Heart right ventricle (tissue), 16 donors: ENCODE measurements at regions not wholly inside any gene's neighbourhood (a gene's known extent, or its start where the extent isn't known, plus 50 kb on each side); places are given as distances from the start of the nearest gene placed in this dataset.

Experiments
- ATAC-seq, 8 donors: fragments of 200-7000 bp; cut with Tn5 transposase; one replicate each; pipeline ENCODE4 v1.9.1; 2020; ENCODE audit warnings: mild to moderate bottlenecking in 8 of 8, moderate library complexity in 8 of 8, moderate number of reproducible peaks in 1 of 8
- DNase-seq, 2 donors: peaks; one replicate each; pipeline ENCODE4 v3.0.0-alpha.2; 2020
- H3K27ac ChIP-seq, 10 donors: fragments of 200-600 bp; sonication (generic) in 2 of 10; one replicate each; pipeline versions ENCODE4 v1.5.0 to v1.8.0; 2020 to 2022; ENCODE audit warnings: mild to moderate bottlenecking in 3 of 10
- H3K27me3 ChIP-seq, 7 donors: fragments of 200-600 bp; one replicate each; pipeline ENCODE4 v1.8.0; 2021 to 2022; ENCODE audit warnings: mild to moderate bottlenecking in 2 of 7
- H3K36me3 ChIP-seq, 9 donors: fragments of 200-600 bp; sonication (generic) in 1 of 9; one replicate each; pipeline versions ENCODE4 v1.5.0 to v1.8.0; 2020 to 2022; ENCODE audit warnings: mild to moderate bottlenecking in 2 of 9
- H3K4me1 ChIP-seq, 9 donors: fragments of 200-600 bp; sonication (generic) in 1 of 9; one replicate each; pipeline versions ENCODE4 v1.5.0 to v1.8.0; 2020 to 2022; ENCODE audit warnings: mild to moderate bottlenecking in 4 of 9
- H3K4me3 ChIP-seq, 10 donors: fragments of 200-600 bp; sonication (generic) in 2 of 10; one replicate each; pipeline versions ENCODE4 v1.5.0 to v1.8.0; 2020 to 2022; ENCODE audit warnings: mild to moderate bottlenecking in 7 of 10, moderate library complexity in 2 of 10
- H3K9me3 ChIP-seq, 11 donors: fragments of 200-600 bp in 10 of 11; sonication (generic) in 2 of 11; one replicate each; pipeline versions ENCODE4 v1.5.0 to v1.8.0; 2013 to 2022; ENCODE audit warnings: mild to moderate bottlenecking in 2 of 11, control low read depth in 1 of 11, moderate library complexity in 1 of 11
- CTCF ChIP-seq, 9 donors: fragments of 200-600 bp; sonication (generic) in 2 of 9; IDR thresholded peaks; one replicate each; pipeline versions ENCODE4 v1.5.0 to v1.8.0; 2021 to 2022; ENCODE audit warnings: antibody characterized with exemption in 9 of 9, mild to moderate bottlenecking in 5 of 9, moderate library complexity in 1 of 9
- WGBS, 2 donors: extraction: QIAGEN DNeasy Blood & Tissue Kit; methylation state at CpG; one replicate each; pipeline ENCODE4 v1.1.7; 2013; ENCODE audit warnings: inconsistent platforms in 1 of 2; 5-methylcytosine and 5-hydroxymethylcytosine counted together
- intact Hi-C, 10 donors: fragments of 100-400 bp; cut with DNase I; formaldehyde crosslinking; loops; one replicate each; pipeline versions ENCODE4 v1.11.1 to v1.14.2; 2022
- donor health status: Arrhythmogenic right ventricular cardiomyopathy.
- donor health status: ischemic (EF 13 %, LVEDD 7.1; RV severe dilation, severe dysfunction).
- donor health status: healthy with polysubstance abuse.
- donor health status: DM: no; HTN: yes; CAD: no.
- donor health status: DM: no; HTN: no; CAD: no.
- donor health status: ischemic (EF 25% LVEDD 6.9; RV normal size, moderate dysfunction).
- donor health status: ischemic (EF 25% LVEDD 5.7; RV mildly dilated, moderate dysfunction).
- donor health status: healthy.
- donor health status: DM: yes; HTN: yes; CAD: no.
- donor health status: Ischemic cardiomyopathy.
- donor health status: ischemic (EF 35%, LVEDD 5.7; RV mildly dilated, moderate dysfunction).
- donor health status: nonischemic (EF 11% LVEDD 7.7; RV severe dilation, severe dysfunction).
- donor health status: DM: yes; HTN: yes; CAD: no.
- donor health status: PGD.
- donor health status: ischemic (EF 29% LVEDD 5.4; RV normal size, mild dysfunction).
- donor health status: nonischemic (EF 23%, LVEDD 6.1; RV moderate dilation, normal function).

- no peak for TF ChIP-seq CTCF (IDR thresholded peaks at IDR 0.05)
- Histone ChIP-seq H3K4me3 (no peak overlapping the region), H3K9me3 (peaks cover 0 to 10% (median 0%) of the 10 kb centered on the region in 11 donors), H3K36me3 (no peaks in the 10 kb centered on the region), H3K27ac (no peak overlapping the region), H3K27me3 (no peaks in the 10 kb centered on the region), H3K4me1 (no peaks in the 10 kb centered on the region)
- DNase-seq, result no peak
- ATAC-seq, result no peak
- intact Hi-C loops, result no loop called here
- 88 to 89% methylated on average over 5 of the region's 5 CpGs for WGBS, 2 donors
Observed at GRCh38 chr5:114166081-114166480, 195.8 kb upstream of the KCNN2 start.

GRCh38 chr5:114174131-114174530 is 187.7 kb upstream of the KCNN2 start:
- Histone ChIP-seq H3K4me1 (peaks cover 0 to 8% (median 0%) of the 10 kb centered on the region in 9 donors), H3K4me3 (no peak overlapping the region), H3K9me3 (peaks cover 0 to 21% (median 4%) of the 10 kb centered on the region in 11 donors), H3K27me3 (no peaks in the 10 kb centered on the region), H3K27ac (no peak overlapping the region), H3K36me3 (no peaks in the 10 kb centered on the region)
- intact Hi-C loops, result no loop called here
- ATAC-seq, result no peak
- TF ChIP-seq CTCF (IDR thresholded peaks at IDR 0.05), result no peak
- DNase-seq, result no peak
- WGBS, 2 donors, result 88 to 91% methylated on average over 2 of the region's 2 CpGs

- no peaks in the 10 kb centered on the region for H3K27me3 ChIP-seq
- H3K9me3 ChIP-seq, result peaks cover 0 to 19% (median 4%) of the 10 kb centered on the region in 11 donors
- DNase-seq (no peak), ATAC-seq (no peak)
- intact Hi-C loops, result no loop called here
- no peaks in the 10 kb centered on the region for H3K36me3 ChIP-seq
- 61 to 69% methylated on average over 1 of the region's 1 CpG for WGBS, 2 donors
- H3K4me1 ChIP-seq, result peaks cover 0 to 15% (median 0%) of the 10 kb centered on the region in 9 donors
- no peak for TF ChIP-seq CTCF (IDR thresholded peaks at IDR 0.05)
- H3K27ac ChIP-seq, result no peak overlapping the region
- H3K4me3 ChIP-seq, result no peak overlapping the region
Observed at GRCh38 chr5:114174837-114175236, 187.0 kb upstream of the KCNN2 start.

GRCh38 chr5:114176356-114176755 is 185.5 kb upstream of the KCNN2 start:
- Histone ChIP-seq H3K36me3 (no peaks in the 10 kb centered on the region), H3K4me3 (no peak overlapping the region), H3K4me1 (peaks cover 0 to 18% (median 0%) of the 10 kb centered on the region in 9 donors), H3K27ac (no peak overlapping the region), H3K9me3 (peaks cover 0 to 21% (median 4%) of the 10 kb centered on the region in 11 donors), H3K27me3 (no peaks in the 10 kb centered on the region)
- TF ChIP-seq CTCF (IDR thresholded peaks at IDR 0.05), result no peak
- no peak for ATAC-seq
- intact Hi-C loops, result no loop called here
- no peak for DNase-seq
